Suppressor macrophage (primary cell): ENCODE measurements at regions not wholly inside any gene's neighbourhood (a gene's known extent, or its start where the extent isn't known, plus 50 kb on each side); places are given as distances from the start of the nearest gene placed in this dataset.

ENCODE experiments used
- DNase-seq, 4 experiments: peaks; one replicate each; pipeline ENCODE4 v3.0.0-alpha.2; 2020 to 2022

DNA sequence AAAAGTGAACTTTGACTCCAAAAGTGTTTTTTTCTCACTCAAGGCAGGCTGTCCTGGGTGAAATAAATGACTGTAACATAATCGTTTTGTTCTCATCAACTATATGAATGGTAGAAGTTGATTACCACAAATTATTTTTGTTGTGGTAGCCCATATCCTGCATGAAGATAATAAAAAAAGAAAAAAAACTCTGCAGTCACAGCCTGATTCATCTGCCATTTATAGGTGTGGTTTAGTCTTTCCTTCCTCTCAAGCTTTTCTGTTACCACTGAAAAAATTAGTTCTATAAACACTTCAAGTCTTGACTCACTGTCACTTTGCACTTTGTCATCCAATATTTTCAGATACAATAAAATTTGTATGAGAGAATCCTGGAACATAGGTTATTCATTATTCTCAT lies 522.0 kb downstream of the PLCL1 start:
- peak in 2 of 4 experiments; percentile 6 to 12 for DNase-seq

DNA sequence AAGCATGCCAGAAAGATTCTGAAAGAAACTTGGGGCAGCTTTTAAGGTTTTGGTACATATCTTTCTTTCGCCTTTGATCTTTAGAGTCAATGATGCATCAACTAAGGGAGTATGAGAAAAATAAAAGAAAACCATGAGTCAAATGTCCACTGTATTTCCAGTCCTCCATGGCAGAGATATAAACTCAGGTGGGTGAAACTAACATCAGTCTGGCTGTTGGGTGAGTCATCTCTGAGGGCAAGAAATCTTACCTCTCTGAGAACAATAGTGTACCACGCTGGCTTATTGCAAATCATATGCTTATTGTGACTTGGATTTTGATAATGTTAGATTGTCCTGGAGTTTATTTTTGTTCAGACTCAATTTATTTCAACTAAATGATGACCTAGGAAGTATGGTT lies 521.0 kb downstream of the PLCL1 start:
- DNase-seq: no peak

DNA sequence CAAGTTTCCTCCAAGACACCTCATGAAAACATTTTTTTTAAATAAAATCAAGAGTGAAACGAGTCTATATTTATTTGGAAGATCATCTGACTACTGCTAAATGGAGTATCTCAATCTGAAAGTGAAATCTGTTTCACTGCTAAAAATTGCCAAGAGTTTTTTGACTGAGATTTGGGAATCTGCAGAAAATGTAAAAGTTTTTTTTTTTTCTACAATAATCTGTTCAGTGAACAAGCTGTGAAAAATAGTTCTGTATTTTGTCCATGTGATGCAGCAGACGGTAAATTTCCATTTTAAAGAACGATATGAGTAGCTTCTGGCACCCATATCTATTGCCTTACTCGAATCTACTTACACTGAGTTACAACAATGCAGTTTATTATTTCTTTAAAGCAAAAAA lies 519.7 kb downstream of the PLCL1 start:
- no peak for DNase-seq

DNA sequence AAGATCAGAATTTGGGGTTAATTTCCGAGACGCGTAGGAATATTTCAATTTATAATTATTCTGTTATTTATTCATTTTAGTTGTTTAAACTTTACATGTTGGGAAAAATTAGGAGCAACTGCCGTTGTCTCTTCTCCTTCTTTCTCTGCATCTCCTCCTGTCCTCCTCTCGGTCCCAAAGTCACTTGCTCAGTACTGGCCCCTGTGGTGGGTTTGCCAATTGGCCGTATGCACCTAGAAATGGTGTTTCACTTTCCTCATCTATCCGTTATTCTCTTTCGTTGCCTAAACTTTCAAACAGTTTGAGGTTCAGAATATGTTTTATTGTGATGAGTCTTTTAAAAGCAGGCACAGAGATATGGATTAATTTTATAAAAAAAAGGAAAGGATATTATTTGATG lies 517.9 kb downstream of the PLCL1 start:
- DNase-seq: no peak

DNA sequence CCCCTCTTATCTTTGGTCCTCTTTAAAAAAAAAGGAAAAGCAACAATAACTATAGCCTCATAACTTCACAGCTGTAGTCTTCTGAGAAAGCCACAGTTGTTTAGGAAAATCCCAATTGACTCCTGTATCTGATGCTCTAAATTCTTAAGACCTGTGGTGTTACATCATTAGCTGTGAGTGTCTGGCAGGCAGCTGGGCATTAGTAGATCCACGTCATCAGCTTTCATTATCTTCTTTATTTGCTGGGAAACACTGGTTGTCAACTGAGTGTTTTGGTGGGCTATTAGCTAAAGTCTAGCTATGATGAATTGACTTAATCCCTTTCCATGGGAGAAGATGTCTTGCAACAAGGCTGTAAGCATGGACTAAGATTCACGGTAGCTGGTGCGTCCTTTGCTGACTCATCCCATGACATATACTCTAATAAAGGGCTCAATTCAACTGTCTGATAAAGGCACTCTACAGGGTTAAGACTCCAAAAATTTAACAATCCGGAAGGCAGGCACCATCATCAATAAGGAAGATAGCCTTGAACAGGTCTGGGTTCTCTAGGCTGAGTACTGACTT lies 517.2 kb downstream of the PLCL1 start:
- DNase-seq: no peak

DNA sequence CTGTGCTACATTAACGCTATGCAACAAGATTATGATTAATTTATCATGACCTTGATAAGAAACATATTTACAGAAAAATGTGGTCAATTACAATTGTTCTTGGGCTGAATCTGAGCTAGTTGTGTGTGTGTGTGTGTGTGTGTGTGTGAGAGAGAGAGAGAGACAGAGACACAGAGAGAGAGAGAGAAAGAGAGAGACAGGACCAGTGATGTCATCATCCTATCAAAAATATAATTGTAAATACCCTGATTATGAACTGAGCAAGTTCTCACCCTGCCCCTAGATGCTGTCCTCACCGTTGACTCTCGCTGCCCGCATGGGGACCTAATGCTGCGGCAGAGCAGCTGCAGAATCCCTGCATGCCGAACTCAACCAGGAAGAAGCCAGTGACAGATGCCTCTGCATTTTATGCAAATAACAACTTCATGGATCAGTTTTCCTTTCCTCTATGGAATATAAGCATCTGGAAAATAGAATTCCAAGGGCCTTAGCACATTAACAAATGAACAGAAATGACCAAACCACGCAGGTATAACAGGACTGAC lies 512.5 kb downstream of the PLCL1 start:
- DNase-seq: no peak

DNA sequence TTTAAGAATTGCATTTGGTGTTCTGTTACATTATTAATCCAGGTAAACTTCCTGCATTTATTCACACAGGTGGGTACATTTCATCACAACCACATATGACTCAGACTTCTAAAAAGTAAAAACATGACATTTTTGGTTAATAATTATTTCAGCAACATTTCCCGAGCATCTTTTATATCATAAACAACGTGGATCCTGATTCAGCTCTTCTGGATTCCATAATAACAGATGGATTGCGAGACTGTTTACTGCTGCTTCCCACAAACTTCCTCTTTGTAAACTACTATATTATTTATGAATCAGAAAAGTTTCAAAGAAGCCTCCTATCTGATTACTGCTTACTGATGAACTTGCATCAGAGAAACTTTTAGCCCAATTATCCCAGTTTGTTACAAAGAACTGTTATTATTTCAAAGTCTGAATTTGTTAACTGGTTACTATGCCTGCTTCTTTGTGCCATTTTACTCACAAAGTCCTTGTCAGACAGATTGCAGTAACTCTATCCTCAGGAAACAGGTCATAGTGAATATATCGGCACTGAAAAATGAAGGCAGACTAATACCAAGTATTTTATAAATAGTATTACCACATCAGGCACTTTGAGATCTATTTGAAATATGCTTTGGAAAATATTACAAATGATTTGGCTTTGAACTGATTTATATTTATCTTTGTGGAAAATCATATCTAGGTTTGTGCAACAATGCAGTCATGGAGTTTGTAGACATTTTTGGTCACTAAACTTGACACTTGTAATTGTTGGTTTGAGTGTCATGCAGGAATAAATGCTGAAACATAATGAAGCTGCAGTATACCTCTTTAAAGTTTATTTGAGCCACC lies 511.6 kb downstream of the PLCL1 start:
- peak in 1 of 4 experiments; percentile 14 for DNase-seq

DNA sequence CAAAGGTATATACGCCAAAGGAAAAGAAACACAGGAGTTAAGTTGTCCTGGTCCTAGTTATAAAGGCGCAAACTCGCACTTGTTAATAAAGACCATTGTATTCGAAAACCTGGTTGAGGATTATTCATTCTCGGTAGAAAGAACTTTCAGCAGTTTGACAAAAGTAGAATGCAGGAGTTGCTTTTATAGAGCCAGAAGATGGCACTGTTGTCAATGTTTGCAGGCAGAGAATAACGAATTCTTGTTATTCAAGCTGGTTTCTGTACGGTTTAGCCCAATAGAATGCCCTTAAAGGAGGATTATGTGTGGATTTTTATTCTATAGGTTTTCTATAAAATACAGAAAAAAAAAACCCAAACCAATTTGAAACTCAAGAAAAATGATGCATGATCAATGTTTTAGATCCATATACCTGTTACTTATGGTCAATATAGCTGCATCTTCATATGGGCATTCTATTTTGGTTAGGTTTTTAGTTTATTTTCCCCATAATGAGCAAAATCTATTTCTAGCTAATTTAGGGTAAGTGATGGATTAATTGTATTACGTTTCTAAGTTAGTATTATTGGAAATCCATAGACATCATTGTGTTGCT lies 510.3 kb downstream of the PLCL1 start:
- peak; percentile 36 to 61 (median 50) for DNase-seq

DNA sequence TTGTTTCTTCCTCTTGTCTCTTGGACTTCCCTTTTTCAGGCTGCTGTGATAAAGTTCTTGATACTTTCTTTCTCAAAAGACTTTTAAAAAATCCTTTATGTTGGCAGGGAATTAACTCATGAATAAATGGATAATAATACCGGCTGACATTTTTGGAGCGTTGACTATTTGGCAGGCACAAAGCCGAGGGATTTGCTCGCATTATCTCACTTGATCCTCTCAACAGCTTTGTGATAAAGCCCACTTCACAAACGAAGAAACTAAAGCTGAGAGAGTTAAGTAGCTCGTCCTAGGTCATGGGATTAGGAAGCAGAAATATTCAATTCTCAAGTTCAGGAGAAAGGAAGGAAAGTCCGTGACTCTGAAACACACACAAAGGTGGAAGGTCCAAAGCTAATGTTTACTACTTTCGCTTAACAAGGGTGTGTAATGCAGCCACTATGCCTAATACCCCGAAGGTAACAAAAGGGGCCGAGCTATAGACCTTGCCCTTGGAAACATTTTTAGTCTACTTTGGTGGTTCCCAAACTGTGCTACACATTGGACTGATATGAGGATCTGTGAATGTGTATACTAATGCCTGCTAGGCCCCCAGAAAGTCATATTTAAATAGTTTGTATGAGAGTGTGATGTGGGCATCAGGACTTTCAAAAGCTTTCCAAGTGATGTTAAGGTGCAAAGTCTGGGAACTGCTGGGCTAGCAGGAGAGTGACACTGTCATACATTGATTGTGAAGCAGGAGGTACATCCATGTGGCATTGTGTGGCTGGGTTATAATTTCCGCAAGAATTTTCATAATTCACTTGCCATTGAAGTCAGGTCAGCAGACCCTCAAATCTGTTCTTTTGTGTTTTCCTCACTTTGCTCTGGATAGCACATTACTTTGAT lies 508.4 kb downstream of the PLCL1 start:
- no peak for DNase-seq

DNA sequence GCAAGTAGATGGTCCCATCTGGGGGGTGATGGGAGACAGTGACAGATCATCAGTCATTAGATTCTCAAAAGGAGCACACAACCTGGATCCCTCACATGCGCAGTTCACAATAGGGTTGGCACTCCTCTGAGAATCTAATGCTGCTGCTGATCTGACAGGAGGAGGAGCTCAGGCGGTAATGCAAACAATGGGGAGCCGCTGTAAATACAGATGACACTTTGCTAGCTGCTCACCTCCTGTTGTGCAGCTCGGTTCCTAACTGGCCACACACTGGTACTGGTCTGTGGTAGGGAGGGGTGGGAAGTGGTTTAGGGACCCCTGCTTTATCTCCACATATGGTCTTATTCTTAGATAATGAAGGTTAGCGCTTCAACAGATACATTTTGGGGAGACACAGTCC lies 506.6 kb downstream of the PLCL1 start:
- DNase-seq: no peak

DNA sequence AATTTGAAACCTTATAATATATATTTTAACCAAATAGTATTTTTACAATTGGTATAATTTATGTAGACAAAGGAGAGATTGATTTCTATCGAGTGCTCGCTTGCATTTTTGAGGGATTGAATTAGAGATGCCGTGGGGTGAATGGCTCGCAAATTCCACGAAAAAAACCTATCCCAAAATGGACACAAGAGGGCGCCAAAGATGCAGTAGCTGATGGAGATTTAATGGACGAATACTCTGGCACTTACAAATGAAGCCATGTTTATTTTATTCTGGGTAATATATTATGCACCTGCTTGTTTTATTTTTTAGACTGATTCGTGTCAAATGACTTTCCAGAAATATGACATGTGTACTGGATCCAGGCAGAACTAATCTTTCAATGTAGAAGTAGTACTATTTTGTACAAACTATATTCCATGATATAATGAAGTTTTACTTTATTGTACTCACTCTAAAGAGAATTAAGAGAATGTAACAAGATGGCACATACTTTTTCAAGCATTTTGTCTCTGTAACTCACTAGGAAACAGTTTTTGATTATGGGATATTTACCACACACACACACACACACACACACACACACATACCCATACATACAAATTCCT lies 505.4 kb downstream of the PLCL1 start:
- peak; percentile 55 to 78 (median 72) for DNase-seq

DNA sequence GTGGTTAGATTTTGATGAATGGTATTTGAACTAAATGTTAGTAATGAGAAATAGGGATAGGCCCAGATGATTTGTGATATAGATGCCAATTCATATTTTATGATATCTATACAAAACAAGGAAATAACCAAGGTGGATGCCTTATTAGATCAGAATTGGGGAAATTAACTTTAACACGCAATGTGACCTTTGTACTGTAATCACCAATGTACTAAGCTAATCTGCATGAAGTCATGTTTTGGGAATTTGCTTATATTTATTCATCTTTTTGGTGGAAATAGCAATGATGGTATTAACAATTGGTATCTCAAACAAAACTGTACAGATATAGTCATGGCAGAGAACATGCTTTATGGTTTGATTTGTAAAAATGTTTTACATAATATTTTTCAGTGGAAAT lies 504.7 kb downstream of the PLCL1 start:
- no peak for DNase-seq

DNA sequence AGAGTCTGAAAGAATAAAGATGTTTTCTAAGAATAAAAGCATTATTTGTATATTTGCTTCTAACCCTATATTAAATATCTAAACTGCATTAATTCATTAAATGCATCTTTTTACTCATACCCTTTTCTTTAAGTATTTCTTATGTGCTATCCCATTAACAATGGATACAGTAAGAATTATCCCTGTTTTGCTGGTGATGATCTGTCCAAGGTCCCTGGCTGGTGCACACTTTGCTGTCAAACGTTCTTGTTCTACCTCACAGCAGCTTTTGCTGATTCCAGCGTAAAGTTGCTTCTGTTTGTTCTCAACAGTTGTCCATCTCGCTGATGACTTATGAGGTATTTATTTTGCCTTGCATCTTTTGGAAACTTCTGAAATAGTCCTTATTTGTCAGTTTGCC lies 504.0 kb downstream of the PLCL1 start:
- DNase-seq: no peak

DNA sequence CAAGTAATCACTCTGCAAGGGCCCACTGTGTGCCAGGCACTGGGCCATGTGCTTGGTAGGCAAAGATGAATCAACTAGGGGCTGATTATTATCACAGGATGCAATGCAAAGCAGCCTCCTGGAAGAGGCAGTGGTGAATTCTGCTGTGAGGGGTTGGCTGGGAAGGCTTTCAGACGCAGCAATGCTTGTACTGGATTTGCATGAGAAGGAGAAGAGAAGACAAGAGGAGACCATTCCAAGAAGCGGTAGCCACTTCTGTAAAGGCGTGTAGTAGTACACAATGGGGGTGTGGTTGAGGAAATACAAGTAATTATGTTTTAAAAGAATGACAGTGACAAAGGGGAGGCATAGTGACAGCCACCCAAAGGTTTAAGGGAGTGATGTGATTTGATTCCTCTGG lies 502.7 kb downstream of the PLCL1 start:
- no peak for DNase-seq

DNA sequence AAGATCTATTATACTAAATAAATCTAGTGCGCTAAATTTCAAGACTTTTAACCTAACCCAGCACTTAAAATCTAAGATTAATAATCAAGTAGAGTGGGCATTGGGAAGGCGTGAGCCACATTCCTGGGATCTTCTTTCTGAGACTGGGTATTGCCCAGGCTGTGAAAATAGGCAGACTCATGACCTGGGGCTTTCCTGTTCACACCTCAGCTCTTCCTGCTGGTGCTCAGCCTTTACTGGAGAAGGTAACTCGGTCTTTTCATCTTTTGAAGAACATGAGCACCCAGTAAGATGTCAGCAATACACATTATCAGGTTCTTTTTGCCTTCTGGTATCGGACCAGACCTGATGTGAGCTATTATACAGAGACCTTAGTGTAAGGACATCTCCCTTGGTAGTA lies 500.5 kb downstream of the PLCL1 start:
- DNase-seq: no peak

DNA sequence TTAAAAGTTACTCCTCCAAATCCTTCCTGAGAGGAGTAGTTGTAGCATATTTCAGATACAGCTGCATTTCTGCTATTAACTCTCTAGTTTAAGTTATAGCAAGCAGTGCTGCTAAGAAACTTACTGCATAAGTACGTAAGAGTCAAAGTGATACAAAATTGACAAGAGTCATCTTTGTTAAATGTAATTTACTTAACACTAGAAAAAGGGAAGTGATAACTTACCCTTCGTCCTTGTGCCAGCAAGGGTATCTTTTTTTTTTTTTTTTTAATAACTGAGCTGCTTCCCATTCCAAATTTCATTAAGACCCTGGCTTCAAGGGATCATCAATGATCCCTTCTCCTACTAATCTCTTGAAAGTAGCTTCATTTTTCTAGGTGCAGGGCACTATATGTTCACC lies 493.0 kb downstream of the PLCL1 start:
- DNase-seq: peak in 2 of 4 experiments; percentile 22 to 32

DNA sequence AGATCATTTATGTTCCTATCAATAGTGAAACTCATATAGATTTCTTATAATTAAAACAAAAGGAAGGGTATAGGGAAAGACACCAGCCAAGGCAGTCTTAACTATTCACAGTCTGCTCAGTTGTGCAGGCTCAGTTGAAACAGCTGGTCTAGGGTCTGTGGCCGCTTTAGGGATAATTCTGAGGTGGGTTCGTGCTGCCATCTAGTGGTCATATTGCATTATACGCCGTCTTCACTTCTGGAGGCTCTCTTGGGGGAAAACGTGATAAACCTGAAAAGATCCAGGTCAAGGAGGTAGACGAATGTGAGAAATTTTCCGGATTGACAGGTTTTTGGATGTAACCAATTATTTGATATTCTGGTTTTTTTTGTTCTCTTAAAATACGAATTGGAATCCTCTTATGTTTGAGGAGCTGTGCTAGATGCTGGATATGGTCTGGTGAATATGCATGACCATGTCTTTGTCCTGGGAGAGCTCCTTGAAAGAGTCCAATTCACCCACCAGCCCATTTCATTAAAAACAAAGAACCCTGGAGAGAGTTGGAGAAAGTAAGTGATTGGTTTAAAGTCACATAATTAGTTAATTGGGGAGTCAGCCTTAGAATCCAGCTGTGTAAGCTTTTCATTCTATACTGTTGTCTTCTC lies 492.4 kb downstream of the PLCL1 start:
- DNase-seq: peak; percentile 65 to 77 (median 68)

DNA sequence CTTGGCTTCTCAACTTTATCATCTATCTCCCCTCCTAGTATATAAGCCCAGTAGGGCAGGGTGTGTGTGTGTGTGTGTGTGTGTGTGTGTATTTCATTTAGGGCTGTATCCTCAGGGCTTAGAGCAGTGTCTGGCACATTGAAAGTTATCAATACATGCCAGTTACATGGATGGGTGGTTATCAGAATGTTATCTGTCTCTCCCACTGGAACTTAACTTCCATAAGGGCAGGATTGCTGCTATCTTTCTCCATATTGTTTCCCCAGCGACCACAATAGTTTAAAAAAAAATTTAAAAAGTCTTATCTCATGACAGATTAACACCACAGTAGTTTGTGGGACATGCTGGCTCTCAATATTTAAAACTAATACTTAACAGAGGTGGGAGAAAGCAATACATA lies 488.9 kb downstream of the PLCL1 start:
- DNase-seq: no peak

DNA sequence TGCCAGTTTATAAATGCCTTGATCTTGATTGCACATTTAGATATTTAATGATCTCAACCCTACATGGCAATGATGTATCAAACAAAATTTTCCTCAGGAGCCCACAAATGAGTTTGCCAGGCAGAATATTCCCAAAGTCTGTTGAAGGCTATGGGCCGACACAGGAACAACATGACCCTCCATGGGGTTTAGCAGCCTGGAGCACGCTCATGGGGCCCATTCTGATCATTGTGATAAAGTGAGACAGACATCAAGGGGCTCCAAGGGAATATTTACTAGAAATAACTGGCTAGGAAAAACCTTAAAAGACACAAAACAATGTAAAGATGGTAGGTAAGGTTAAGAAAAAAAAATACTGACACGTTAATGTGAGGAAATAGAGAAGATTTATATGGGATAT lies 485.4 kb downstream of the PLCL1 start:
- DNase-seq: no peak

DNA sequence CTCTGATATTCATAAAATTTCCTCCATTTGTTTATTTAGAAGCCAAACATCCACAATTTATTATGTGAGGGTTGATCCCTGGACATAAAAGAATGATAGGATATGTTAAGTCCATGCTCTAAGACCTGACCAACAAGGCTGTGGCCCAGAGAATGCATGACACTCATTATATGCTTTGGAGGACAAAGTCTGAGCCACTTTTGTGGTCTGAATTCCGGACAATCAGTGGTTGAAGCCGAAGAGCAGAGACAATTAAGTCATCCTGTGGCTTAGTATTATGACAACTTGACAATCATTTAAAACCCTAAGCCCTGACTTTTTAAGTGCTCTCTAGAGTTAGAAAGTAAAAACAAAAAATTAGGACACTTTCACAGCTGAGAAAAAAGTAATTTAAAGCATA lies 483.3 kb downstream of the PLCL1 start:
- DNase-seq: no peak

DNA sequence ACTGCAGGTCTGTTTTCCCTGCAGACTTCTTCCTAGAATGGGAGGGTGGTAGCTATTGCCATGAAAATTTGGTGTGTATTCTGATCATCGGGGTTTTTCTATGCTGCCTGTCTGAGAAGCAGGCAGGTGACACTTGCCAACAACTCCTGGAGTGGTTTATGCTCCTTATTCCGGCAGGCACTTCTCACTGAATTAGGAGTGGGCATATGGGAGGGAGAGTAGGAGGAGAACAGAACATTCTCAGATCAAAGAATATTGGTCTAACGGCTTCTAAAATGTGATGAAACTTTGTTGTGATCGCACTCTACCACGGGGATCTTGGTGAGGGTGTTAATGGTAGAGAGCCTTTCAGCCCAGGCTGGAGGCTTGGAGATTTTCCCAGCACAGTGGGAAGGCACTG lies 480.8 kb downstream of the PLCL1 start:
- DNase-seq: no peak

DNA sequence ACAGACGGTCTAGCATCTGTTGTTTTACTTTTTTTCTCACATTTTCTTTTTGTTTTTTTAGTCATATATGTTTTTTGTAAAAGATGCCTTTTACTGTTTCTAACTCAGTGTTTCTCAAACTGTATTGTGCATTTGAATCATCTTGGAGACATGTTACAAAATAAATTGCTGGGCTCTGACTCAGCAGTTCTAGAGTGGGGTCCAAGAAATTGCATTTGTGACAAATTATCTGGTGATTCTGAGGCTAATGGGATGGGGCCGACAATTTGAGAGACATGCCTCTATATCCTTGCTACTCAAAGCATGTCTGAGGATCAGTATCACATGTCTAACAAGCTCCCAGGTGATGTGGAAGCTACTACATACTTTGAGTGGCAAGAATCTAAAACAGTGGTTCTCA lies 478.8 kb downstream of the PLCL1 start:
- DNase-seq: no peak
